GM18508 (cell line): ENCODE measurements at regions not wholly inside any gene's neighbourhood (a gene's known extent, or its start where the extent isn't known, plus 50 kb on each side); places are given as distances from the start of the nearest gene placed in this dataset.

Source experiments
- ATAC-seq: cut with Tn5 transposase; IDR thresholded peaks from one replicate; pipeline ENCODE4 v1.9.1; 2021; ENCODE audit warnings: moderate number of reproducible peaks; ENCODE audit not compliant: insufficient read depth, unreplicated experiment

- ATAC-seq = no peak
Measured at GRCh38 chr4:24637173-24637572, 52.8 kb upstream of the DHX15 start.

- no peak for ATAC-seq
Measured at GRCh38 chr4:24638396-24638875, 54.1 kb upstream of the DHX15 start.

- ATAC-seq = no peak
Measured at GRCh38 chr4:24639714-24640113, 55.4 kb upstream of the DHX15 start.

- ATAC-seq = no peak
Measured at GRCh38 chr4:24640366-24640765, 56.0 kb upstream of the DHX15 start.

- no peak for ATAC-seq
Measured at GRCh38 chr4:24642981-24643547, 58.7 kb upstream of the DHX15 start.

GRCh38 chr4:24643774-24644520 is 59.6 kb upstream of the DHX15 start:
- ATAC-seq = no peak

- no peak for ATAC-seq
Measured at GRCh38 chr4:24644983-24645764, 60.8 kb upstream of the DHX15 start.

- ATAC-seq = no peak
Measured at GRCh38 chr4:24645765-24646550, 61.6 kb upstream of the DHX15 start.

- ATAC-seq = no peak
Measured at GRCh38 chr4:24646798-24647460, 62.6 kb upstream of the DHX15 start.

GRCh38 chr4:24650849-24651640 is 66.7 kb upstream of the DHX15 start:
- no peak for ATAC-seq

GRCh38 chr4:24655326-24655725 is 71.0 kb upstream of the DHX15 start:
- ATAC-seq = no peak

- ATAC-seq = no peak
Measured at GRCh38 chr4:24655971-24656370, 71.6 kb upstream of the DHX15 start.

- no peak for ATAC-seq
Measured at GRCh38 chr4:24656906-24657305, 72.6 kb upstream of the DHX15 start.

- peak; percentile 96 for ATAC-seq
Measured at GRCh38 chr4:24657768-24658617, 73.6 kb upstream of the DHX15 start.

GRCh38 chr4:24659241-24659961 is 75.0 kb upstream of the DHX15 start:
- no peak for ATAC-seq

- ATAC-seq = no peak
Measured at GRCh38 chr4:24662056-24662455, 77.7 kb upstream of the DHX15 start.

GRCh38 chr4:24662542-24662941 is 78.2 kb upstream of the DHX15 start:
- ATAC-seq = no peak

GRCh38 chr4:24664956-24665355 is 80.6 kb upstream of the DHX15 start:
- no peak for ATAC-seq
